ENCODE measurements at regions not wholly inside any gene's neighbourhood (a gene's known extent, or its start where the extent isn't known, plus 50 kb on each side); places are given as distances from the start of the nearest gene placed in this dataset.

DNA sequence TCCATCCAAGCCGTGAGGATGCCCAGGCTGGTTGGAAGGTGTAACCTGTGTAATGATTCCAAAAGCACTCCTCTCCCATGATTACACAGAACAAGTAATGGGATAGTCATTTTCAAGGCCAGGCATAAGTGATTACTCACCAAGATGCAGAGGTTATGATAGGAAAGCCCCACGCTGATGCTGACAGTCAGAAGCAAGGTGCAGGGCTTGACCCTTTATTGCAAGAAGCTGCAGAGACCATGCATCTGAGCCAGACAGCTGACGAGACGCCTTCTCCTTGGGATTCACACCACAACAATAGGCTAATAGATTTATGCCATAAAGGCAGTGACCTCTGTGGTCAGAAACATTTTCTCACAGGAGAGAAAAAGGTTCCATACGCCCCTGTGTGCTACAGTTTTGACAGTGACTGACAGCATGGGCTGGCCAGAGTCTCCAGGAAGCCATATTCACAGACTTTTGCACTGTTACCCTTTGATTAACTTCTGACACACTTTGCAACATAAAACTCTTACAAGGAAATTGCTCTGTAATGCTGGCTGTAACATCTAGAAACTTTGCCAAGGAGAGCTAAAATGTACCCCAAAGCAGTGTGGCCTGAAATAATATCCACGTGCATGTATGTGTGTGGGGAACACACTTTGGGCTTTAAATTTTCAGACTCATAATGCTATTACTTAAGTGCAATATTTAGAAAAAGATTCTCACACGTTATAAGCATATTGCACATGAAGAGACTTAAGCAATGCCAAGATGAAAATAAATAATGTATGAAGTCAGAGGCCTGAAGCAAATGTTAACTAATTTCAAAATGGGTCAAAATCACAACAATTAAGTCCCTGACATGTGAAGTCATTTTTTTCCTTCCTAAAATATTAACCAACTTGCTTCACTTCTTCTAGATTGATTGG lies 1079.0 kb upstream of the TENM4 start:
- H3K4me3 ChIP-seq: no peak overlapping the region
- intact Hi-C loops (cut with DNase I): no loop called here
- no peak overlapping the region for H3K27ac ChIP-seq
- ATAC-seq (no peak), DNase-seq (no peak)
- no peaks in the 10 kb centered on the region for H3K9me3 ChIP-seq
- no peaks in the 10 kb centered on the region for H3K27me3 ChIP-seq (ENCODE audit: low read depth)
- TF ChIP-seq, protein P1, sequence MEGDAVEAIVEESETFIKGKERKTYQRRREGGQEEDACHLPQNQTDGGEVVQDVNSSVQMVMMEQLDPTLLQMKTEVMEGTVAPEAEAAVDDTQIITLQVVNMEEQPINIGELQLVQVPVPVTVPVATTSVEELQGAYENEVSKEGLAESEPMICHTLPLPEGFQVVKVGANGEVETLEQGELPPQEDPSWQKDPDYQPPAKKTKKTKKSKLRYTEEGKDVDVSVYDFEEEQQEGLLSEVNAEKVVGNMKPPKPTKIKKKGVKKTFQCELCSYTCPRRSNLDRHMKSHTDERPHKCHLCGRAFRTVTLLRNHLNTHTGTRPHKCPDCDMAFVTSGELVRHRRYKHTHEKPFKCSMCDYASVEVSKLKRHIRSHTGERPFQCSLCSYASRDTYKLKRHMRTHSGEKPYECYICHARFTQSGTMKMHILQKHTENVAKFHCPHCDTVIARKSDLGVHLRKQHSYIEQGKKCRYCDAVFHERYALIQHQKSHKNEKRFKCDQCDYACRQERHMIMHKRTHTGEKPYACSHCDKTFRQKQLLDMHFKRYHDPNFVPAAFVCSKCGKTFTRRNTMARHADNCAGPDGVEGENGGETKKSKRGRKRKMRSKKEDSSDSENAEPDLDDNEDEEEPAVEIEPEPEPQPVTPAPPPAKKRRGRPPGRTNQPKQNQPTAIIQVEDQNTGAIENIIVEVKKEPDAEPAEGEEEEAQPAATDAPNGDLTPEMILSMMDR (IDR thresholded peaks at IDR 0.05): no peak
- H3K36me3 ChIP-seq: no peaks in the 10 kb centered on the region
- H3K4me1 ChIP-seq: no peaks in the 10 kb centered on the region

DNA sequence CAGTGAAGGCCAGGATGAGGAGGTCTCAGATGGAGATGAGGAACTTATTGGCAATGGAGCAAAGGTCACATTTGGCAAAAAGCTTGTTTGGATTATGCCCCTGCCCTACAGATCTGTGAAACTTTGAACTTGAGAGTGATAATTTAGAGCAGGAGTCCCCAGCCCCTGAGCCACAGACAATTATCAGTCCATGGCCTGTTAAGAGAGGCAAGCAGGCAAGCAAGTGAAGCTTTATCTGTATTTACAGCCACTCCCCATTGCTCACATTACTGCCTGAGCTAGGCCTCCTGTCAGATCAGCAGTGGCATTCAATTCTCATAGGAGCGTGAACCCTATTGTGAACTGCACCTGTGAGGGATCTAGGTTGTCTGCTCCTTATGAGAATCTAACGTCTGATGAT lies 1076.9 kb upstream of the TENM4 start:
- no peak for DNase-seq
- H3K27ac ChIP-seq: no peak overlapping the region
- TF ChIP-seq, protein P1 (IDR thresholded peaks at IDR 0.05): no peak

DNA sequence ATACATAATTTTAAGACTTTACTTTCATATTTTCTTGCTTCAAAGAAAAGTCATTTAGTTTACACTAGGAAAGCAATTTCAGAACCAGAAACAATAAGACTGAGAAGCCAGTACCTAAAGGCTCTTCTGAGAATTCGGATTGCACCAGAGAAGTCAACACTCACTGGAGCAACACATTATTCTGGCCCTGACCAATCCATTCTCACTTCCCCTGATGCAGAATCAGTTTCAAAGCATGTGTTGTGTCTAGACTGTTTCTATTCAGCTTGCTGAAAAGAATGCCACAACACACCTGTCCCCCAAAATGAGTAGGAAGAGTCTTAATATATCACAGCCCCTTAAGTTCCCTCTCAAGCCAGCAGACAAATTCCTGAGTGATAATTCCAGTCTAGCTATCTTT lies 1074.3 kb upstream of the TENM4 start:
- intact Hi-C loops (cut with DNase I): no loop called here
- no peak for DNase-seq
- H3K36me3 ChIP-seq: no peaks in the 10 kb centered on the region
- no peaks in the 10 kb centered on the region for H3K4me1 ChIP-seq
- H3K4me3 ChIP-seq: no peak overlapping the region
- TF ChIP-seq, protein P1 (IDR thresholded peaks at IDR 0.05): no peak
- no peaks in the 10 kb centered on the region for H3K9me3 ChIP-seq
- H3K27me3 ChIP-seq (ENCODE audit: low read depth): no peaks in the 10 kb centered on the region
- H3K27ac ChIP-seq: no peak overlapping the region
- ATAC-seq: no peak

More for the DNA sequence above, 1076.9 kb upstream of the TENM4 start:
- Histone ChIP-seq H3K4me1 (no peaks in the 10 kb centered on the region), H3K36me3 (no peaks in the 10 kb centered on the region), H3K4me3 (no peak overlapping the region), H3K9me3 (no peaks in the 10 kb centered on the region), H3K27me3 (ENCODE audit: low read depth) (no peaks in the 10 kb centered on the region)
- intact Hi-C loops (cut with DNase I): no loop called here
- ATAC-seq: no peak

DNA sequence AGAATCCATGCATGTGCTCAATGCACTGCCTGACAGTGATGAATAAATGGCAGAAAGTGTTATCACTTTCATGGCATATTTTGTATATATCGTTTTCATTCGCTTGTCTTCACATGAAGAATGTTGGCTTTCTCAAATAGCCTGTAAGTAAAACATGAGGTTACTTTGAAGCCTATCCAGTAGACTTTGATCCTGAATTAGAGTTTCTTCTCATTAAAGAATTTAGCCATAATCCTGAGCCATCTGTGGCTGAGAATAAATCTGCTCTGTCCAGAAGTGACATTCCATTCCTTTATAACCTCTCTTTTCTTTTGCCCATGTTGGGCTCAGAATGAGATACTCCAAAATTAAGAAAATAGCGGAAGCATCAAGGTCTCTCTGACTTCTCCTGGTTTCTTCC lies 1071.7 kb upstream of the TENM4 start:
- TF ChIP-seq, protein P1 (IDR thresholded peaks at IDR 0.05): no peak
- intact Hi-C loops (cut with DNase I): no loop called here
- ATAC-seq (no peak), DNase-seq (no peak)
- H3K4me3 ChIP-seq: no peak overlapping the region
- H3K27me3 ChIP-seq (ENCODE audit: low read depth): no peaks in the 10 kb centered on the region
- H3K36me3 ChIP-seq: no peaks in the 10 kb centered on the region
- no peaks in the 10 kb centered on the region for H3K4me1 ChIP-seq
- no peak overlapping the region for H3K27ac ChIP-seq
- H3K9me3 ChIP-seq: no peaks in the 10 kb centered on the region

DNA sequence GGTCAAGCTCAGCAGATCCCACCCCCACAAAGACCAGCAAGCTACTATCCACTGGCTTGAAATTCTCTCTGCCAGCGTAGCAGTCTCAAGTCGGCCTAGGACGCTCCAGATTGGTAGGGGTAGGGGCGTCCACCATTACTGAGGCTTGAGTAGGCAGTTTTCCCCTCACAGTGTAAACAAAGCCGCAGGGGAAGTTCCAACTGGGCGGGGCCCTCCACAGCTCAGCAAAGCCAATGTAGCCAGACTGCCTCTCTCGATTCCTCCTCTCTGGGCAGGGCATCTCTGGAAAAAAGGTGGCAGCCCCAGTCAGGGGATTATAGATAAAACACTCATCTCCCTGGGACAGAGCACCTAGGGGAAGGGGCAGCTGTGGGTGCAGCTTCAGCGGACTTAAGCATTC lies 1064.9 kb upstream of the TENM4 start:
- Histone ChIP-seq H3K27ac (no peak overlapping the region), H3K9me3 (no peaks in the 10 kb centered on the region), H3K4me3 (no peak overlapping the region), H3K4me1 (no peaks in the 10 kb centered on the region), H3K36me3 (no peaks in the 10 kb centered on the region), H3K27me3 (ENCODE audit: low read depth) (no peaks in the 10 kb centered on the region)
- TF ChIP-seq, protein P1 (IDR thresholded peaks at IDR 0.05): no peak
- no peak for DNase-seq
- no peak for ATAC-seq
- intact Hi-C loops (cut with DNase I): no loop called here

Measured in lower lobe of right lung (tissue), 2 donors.